C4-2B (cell line): ENCODE measurements at regions not wholly inside any gene's neighbourhood (a gene's known extent, or its start where the extent isn't known, plus 50 kb on each side); places are given as distances from the start of the nearest gene placed in this dataset.
"Not testable (repeated sequence)": the region's sequence is repeated elsewhere in the genome, so short reads cannot be mapped to it uniquely, and the experiment has no call there.

ENCODE experiments used
- H3K27ac ChIP-seq: fragments of 450-650 bp; 2 replicates; pipeline ENCODE4 v1.5.1; 2017
- CTCF ChIP-seq: fragments of 450-650 bp; conservative IDR thresholded peaks from 2 replicates; pipeline ENCODE4 v1.5.1; 2017; ENCODE audit warnings: mild to moderate bottlenecking
- ZFX ChIP-seq: fragments of 450-650 bp; IDR thresholded peaks from 2 replicates; pipeline ENCODE4 v1.6.1; 2017

GRCh38 chr11:134662629-134663360 lies 250.8 kb upstream of the B3GAT1 start:
- H3K27ac ChIP-seq = no peak overlapping the region
- TF ChIP-seq ZFX (no peak), CTCF (no peak)

DNA sequence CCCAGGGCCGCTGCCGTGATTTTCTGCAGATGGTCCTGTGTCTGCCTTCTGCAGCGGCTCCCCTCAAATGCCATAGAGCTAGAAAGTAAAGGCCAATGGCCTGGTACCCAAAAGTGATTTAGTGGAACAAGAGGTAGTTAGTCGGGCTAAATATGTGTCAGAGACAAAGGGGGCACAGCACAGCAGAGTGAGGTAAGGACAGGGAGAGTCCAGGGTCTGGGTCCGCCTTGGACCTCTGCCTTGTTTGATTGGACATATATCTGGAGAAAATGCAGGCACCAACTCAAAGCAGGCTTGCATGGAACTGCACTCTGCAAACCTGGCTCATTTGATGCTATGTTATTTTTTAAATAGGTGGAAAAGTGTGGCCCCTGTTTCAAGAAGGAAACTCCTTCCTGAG lies 249.6 kb upstream of the B3GAT1 start:
- TF ChIP-seq ZFX (no peak), CTCF (no peak)

DNA sequence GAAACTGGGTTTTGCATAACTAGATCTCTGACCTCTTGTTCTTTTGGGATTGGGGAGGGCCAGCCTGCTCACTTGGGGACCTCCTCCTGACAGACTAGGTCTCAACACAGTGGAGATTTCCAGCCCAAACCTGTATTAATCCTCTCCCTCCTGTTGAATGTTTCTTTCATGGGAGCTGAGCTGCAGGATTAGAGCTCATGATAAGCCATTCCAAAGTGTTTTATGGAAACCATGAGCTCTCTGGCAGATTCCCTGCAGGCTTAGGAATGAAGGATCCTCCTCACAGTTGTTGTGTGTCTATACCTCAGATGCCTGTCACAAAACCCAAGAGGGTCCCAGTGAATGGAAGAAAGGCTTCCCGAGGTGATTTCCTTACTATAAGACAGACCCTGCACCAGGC lies 248.4 kb upstream of the B3GAT1 start:
- no peak for TF ChIP-seq CTCF
- TF ChIP-seq ZFX = no peak
- no peak overlapping the region for H3K27ac ChIP-seq

More for the DNA sequence above, 249.6 kb upstream of the B3GAT1 start:
- H3K27ac ChIP-seq = no peak overlapping the region

DNA sequence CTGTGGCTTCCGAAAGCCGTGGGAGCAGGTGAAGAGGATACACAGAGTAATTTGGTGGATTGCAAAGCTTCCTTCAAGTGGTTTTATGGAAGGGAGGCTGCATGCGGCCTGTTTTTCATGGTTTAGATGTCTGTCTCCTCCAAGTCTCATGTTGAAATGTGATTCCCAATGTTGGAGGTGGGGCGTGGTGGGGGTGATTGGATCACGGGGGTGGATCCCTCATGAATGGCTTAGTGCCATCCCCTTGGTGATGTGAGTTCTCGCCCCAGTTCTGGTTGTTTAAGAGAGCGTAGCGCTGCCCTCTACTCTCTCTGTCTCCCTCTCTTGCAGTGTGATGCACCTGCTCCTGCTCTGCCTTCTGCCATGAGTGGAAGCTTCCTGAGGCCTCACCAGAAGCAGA lies 247.8 kb upstream of the B3GAT1 start:
- TF ChIP-seq ZFX (no peak), CTCF (no peak)

GRCh38 chr11:134658481-134659225 lies 246.6 kb upstream of the B3GAT1 start:
- no peak overlapping the region for H3K27ac ChIP-seq
- TF ChIP-seq ZFX (no peak), CTCF (no peak)

More for the DNA sequence above, 247.8 kb upstream of the B3GAT1 start:
- no peak overlapping the region for H3K27ac ChIP-seq

DNA sequence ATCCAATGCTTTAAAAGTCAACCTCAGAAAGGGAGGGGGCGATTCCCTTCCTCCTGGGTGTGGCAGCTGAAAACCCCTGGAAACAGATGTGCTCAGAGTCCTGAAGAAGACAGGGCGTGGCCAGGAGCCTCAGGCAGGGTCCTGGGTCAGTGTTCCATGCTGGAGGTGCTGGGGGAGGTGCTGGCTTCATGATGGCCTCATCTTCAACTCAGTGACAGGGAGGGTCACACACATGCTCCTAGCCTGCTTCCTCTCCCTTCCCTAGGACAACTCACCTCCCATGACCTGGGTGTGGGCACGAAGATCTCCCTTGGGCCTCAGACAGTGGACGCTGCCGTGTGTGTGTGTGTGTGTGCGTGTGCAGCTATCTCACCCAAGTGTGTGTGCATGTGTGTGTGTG lies 245.6 kb upstream of the B3GAT1 start:
- H3K27ac ChIP-seq = no peak overlapping the region
- TF ChIP-seq CTCF (no peak), ZFX (no peak)

GRCh38 chr11:134656861-134657540 lies 245.0 kb upstream of the B3GAT1 start:
- TF ChIP-seq CTCF = no peak
- TF ChIP-seq ZFX = no peak
- H3K27ac ChIP-seq = no peak overlapping the region

GRCh38 chr11:134656086-134656840 lies 244.2 kb upstream of the B3GAT1 start:
- not testable (repeated sequence) for H3K27ac ChIP-seq
